ENCODE measurements at regions not wholly inside any gene's neighbourhood (a gene's known extent, or its start where the extent isn't known, plus 50 kb on each side); places are given as distances from the start of the nearest gene placed in this dataset.
A peak's percentile ranks its signal among the peaks of the same experiment; 100 is the strongest.

DNA sequence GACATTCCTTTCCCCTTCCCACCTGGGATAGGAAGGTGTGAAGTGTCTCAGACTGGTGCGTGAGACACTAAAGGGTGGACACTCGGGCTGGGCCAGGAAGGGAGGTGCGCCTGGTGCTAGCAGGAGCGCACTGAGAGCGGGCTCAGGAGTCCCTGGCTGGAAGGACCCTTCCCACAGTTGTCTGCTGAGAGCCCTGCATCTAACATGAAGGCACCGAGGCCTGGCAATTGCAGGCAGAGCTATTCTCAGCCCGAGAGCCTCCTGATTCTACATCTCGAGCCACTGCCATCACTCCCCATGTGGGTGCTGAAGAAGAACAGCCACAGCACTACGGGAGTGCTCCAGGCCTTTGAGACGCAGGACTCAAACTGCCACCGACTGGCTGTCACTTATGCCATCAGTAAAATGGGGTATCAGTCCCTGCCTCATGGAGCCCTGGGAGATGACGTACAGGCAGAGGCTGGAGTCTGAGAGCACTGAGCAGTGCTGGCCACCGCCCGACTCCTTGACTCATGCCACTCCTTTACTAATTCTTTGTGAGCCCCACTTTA lies 159.4 kb downstream of the KLF13 start:
- Histone ChIP-seq H3K4me1 (ENCODE audit: control insufficient read depth, insufficient read depth, low read length) (peaks cover 21% of the 10 kb centered on the region), H3K9me3 (replicated peaks; ENCODE audit: low read length) (no peaks in the 10 kb centered on the region), H3K4me2 (ENCODE audit: low read length) (no peak overlapping the region), H3K9ac (ENCODE audit: low read depth, low read length) (no peak overlapping the region), H3K27me3 (ENCODE audit: control insufficient read depth, insufficient read depth, low read length) (peaks cover 56% of the 10 kb centered on the region), H3K4me3 (ENCODE audit: low read length) (no peak overlapping the region), H3K36me3 (ENCODE audit: insufficient read depth, low read length) (no peaks in the 10 kb centered on the region)

DNA sequence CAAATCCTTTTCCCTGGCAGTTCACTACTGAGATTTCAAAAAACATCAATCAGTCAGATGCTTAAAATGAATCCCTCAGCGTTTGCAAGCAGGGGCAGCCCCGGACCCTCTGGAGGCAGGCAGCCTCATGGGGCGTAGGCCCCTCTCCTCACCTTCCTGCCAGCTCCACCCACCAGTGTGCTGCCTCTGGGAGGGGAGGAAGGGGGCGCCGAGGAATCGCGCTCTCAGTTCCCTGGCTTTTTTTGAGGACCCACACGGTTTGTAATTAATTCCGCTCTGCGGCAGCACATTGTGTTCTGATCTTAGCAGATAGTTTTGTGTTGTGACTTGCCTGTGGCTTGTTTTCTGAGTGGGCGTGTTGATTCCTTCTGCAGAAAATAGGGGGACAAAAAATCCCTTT lies 159.9 kb downstream of the KLF13 start:
- no peaks in the 10 kb centered on the region for H3K9me3 ChIP-seq (replicated peaks; ENCODE audit: low read length)
- H3K4me2 ChIP-seq (ENCODE audit: low read length) = no peak overlapping the region
- peaks cover 21% of the 10 kb centered on the region for H3K4me1 ChIP-seq (ENCODE audit: control insufficient read depth, insufficient read depth, low read length)
- no peak overlapping the region for H3K9ac ChIP-seq (ENCODE audit: low read depth, low read length)
- H3K36me3 ChIP-seq (ENCODE audit: insufficient read depth, low read length) = no peaks in the 10 kb centered on the region
- peaks cover 51% of the 10 kb centered on the region for H3K27me3 ChIP-seq (ENCODE audit: control insufficient read depth, insufficient read depth, low read length)
- no peak overlapping the region for H3K4me3 ChIP-seq (ENCODE audit: low read length)

GRCh38 chr15:31486906-31487695 lies 160.5 kb downstream of the KLF13 start:
- Histone ChIP-seq H3K4me2 (ENCODE audit: low read length) (no peak overlapping the region), H3K4me1 (ENCODE audit: control insufficient read depth, insufficient read depth, low read length) (peaks cover 21% of the 10 kb centered on the region), H3K4me3 (ENCODE audit: low read length) (no peak overlapping the region), H3K9ac (ENCODE audit: low read depth, low read length) (no peak overlapping the region), H3K36me3 (ENCODE audit: insufficient read depth, low read length) (no peaks in the 10 kb centered on the region), H3K9me3 (replicated peaks; ENCODE audit: low read length) (peaks cover 4% of the 10 kb centered on the region), H3K27me3 (ENCODE audit: control insufficient read depth, insufficient read depth, low read length) (peaks cover 45% of the 10 kb centered on the region)

DNA sequence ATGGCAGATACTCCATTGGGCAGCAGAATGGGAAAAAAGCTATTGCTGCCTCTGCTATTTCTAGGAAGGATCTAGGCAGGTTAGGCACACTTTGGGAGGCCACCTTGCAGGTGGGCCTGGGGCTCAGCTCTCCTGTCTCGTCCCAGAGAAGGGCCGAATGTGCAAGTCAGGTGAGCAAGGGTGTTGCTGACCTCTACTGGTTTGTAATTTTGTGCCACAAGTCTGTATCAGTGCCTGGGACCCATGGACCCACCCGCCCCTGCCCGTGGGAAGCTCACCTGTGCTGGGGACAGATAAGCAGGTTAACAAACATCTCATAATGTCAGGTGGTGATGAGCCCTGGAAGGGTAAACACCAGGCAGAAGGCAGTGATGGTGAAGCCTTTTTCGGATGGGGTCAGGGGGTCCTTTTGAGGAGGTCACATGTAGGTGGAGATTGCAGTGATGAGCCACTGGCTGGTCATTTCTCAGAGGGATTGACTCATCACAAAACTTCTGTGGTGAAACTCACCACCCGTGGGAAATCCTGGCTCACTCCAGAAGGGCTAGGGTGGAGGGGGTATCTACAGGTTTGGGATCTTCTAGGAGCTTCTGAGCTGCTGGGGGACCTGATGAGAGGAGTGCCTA lies 161.3 kb downstream of the KLF13 start:
- H3K9ac ChIP-seq (ENCODE audit: low read depth, low read length) = no peak overlapping the region
- H3K4me2 ChIP-seq (ENCODE audit: low read length) = peak overlapping the region; percentile 17
- peaks cover 21% of the 10 kb centered on the region for H3K4me1 ChIP-seq (ENCODE audit: control insufficient read depth, insufficient read depth, low read length)
- no peak overlapping the region for H3K4me3 ChIP-seq (ENCODE audit: low read length)
- no peaks in the 10 kb centered on the region for H3K36me3 ChIP-seq (ENCODE audit: insufficient read depth, low read length)
- peaks cover 4% of the 10 kb centered on the region for H3K9me3 ChIP-seq (replicated peaks; ENCODE audit: low read length)
- H3K27me3 ChIP-seq (ENCODE audit: control insufficient read depth, insufficient read depth, low read length) = peaks cover 36% of the 10 kb centered on the region

- H3K4me2 ChIP-seq (ENCODE audit: low read length) = peak overlapping the region; percentile 57
- H3K9ac ChIP-seq (ENCODE audit: low read depth, low read length) = no peak overlapping the region
- peaks cover 4% of the 10 kb centered on the region for H3K9me3 ChIP-seq (replicated peaks; ENCODE audit: low read length)
- peaks cover 31% of the 10 kb centered on the region for H3K27me3 ChIP-seq (ENCODE audit: control insufficient read depth, insufficient read depth, low read length)
- peaks cover 21% of the 10 kb centered on the region for H3K4me1 ChIP-seq (ENCODE audit: control insufficient read depth, insufficient read depth, low read length)
- no peaks in the 10 kb centered on the region for H3K36me3 ChIP-seq (ENCODE audit: insufficient read depth, low read length)
- no peak overlapping the region for H3K4me3 ChIP-seq (ENCODE audit: low read length)
These were observed 162.0 kb downstream of the KLF13 start for GRCh38 chr15:31488437-31489204.

- Histone ChIP-seq H3K4me1 (ENCODE audit: control insufficient read depth, insufficient read depth, low read length) (peaks cover 21% of the 10 kb centered on the region), H3K4me3 (ENCODE audit: low read length) (no peak overlapping the region), H3K9ac (ENCODE audit: low read depth, low read length) (no peak overlapping the region), H3K4me2 (ENCODE audit: low read length) (no peak overlapping the region), H3K36me3 (ENCODE audit: insufficient read depth, low read length) (no peaks in the 10 kb centered on the region), H3K27me3 (ENCODE audit: control insufficient read depth, insufficient read depth, low read length) (peaks cover 26% of the 10 kb centered on the region), H3K9me3 (replicated peaks; ENCODE audit: low read length) (peaks cover 4% of the 10 kb centered on the region)
These were observed 162.6 kb downstream of the KLF13 start for GRCh38 chr15:31489281-31489680.

DNA sequence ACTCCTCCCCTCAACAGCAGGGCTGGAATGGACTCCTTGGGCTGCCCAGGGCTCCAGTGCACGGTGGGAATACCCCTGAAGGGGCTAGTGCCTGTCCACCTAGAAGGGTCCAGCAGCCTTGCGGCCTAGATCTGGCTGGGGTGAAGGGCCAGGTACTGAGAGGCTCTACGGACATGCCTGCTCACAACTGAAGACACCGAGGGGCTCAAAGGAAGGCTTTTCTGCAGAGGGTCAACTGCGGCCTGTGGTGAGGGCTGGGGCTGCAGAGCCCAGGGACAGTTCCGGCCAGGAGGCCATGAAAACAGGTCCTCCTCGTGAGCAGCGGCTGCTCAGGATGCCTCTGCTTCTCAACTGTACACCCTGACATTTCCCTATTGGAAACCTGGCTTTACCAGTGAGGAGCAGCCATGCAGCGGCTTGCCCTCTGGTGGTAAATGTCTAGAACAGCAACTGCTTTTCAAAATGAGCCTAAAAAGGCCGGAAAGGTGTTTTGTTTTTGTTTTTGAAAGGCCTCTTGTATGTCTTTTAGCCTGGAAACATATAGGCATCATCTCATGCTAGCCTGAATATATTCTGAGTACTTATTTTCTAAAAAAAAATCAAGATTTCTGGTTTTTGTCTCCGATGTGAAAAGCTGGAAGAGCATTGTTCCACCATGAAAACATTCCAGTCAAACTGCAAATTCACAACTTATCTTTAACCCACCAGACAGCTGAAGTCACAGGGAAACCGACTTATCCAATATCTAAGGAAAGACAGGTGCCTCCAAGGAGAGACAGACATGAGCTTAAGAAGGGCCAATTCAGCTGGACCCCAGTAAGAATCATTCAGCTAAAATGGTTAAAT lies 163.4 kb downstream of the KLF13 start:
- peaks cover 21% of the 10 kb centered on the region for H3K4me1 ChIP-seq (ENCODE audit: control insufficient read depth, insufficient read depth, low read length)
- H3K9ac ChIP-seq (ENCODE audit: low read depth, low read length) = no peak overlapping the region
- H3K27me3 ChIP-seq (ENCODE audit: control insufficient read depth, insufficient read depth, low read length) = peaks cover 19% of the 10 kb centered on the region
- no peak overlapping the region for H3K4me2 ChIP-seq (ENCODE audit: low read length)
- no peaks in the 10 kb centered on the region for H3K36me3 ChIP-seq (ENCODE audit: insufficient read depth, low read length)
- H3K4me3 ChIP-seq (ENCODE audit: low read length) = no peak overlapping the region
- H3K9me3 ChIP-seq (replicated peaks; ENCODE audit: low read length) = peaks cover 4% of the 10 kb centered on the region

- H3K27me3 ChIP-seq (ENCODE audit: control insufficient read depth, insufficient read depth, low read length) = peaks cover 3% of the 10 kb centered on the region
- peaks cover 2% of the 10 kb centered on the region for H3K4me1 ChIP-seq (ENCODE audit: control insufficient read depth, insufficient read depth, low read length)
- no peak overlapping the region for H3K4me2 ChIP-seq (ENCODE audit: low read length)
- H3K9ac ChIP-seq (ENCODE audit: low read depth, low read length) = no peak overlapping the region
- no peaks in the 10 kb centered on the region for H3K36me3 ChIP-seq (ENCODE audit: insufficient read depth, low read length)
- peaks cover 4% of the 10 kb centered on the region for H3K9me3 ChIP-seq (replicated peaks; ENCODE audit: low read length)
- H3K4me3 ChIP-seq (ENCODE audit: low read length) = no peak overlapping the region
These were observed 168.2 kb downstream of the KLF13 start for GRCh38 chr15:31494786-31495185.

DNA sequence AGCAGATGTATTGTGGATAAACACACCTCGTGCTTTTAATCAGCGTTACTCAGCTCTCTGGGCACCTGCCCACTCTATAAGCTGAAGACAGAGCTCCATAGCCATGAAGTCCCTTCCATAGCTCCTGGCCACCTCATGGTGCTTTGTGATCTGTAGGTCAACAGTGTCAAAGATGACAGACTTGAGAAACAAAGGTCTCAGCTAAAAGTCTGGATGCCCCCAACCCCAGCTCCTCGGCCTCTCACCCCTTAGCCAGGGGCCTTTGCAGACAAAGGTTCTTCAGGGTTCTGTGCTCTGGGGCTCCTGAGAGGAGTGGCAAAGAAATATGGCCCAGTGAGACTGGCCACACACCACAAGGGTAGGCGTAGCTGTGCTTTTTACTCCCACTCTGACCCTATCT lies 168.6 kb downstream of the KLF13 start:
- peaks cover 3% of the 10 kb centered on the region for H3K27me3 ChIP-seq (ENCODE audit: control insufficient read depth, insufficient read depth, low read length)
- H3K4me3 ChIP-seq (ENCODE audit: low read length) = no peak overlapping the region
- peaks cover 4% of the 10 kb centered on the region for H3K9me3 ChIP-seq (replicated peaks; ENCODE audit: low read length)
- H3K4me2 ChIP-seq (ENCODE audit: low read length) = no peak overlapping the region
- no peaks in the 10 kb centered on the region for H3K36me3 ChIP-seq (ENCODE audit: insufficient read depth, low read length)
- no peak overlapping the region for H3K9ac ChIP-seq (ENCODE audit: low read depth, low read length)
- no peaks in the 10 kb centered on the region for H3K4me1 ChIP-seq (ENCODE audit: control insufficient read depth, insufficient read depth, low read length)

GRCh38 chr15:31497838-31498237 lies 171.2 kb downstream of the KLF13 start:
- H3K9me3 ChIP-seq (replicated peaks; ENCODE audit: low read length) = no peaks in the 10 kb centered on the region
- no peak overlapping the region for H3K4me3 ChIP-seq (ENCODE audit: low read length)
- no peaks in the 10 kb centered on the region for H3K4me1 ChIP-seq (ENCODE audit: control insufficient read depth, insufficient read depth, low read length)
- no peak overlapping the region for H3K9ac ChIP-seq (ENCODE audit: low read depth, low read length)
- H3K4me2 ChIP-seq (ENCODE audit: low read length) = no peak overlapping the region
- H3K36me3 ChIP-seq (ENCODE audit: insufficient read depth, low read length) = no peaks in the 10 kb centered on the region
- H3K27me3 ChIP-seq (ENCODE audit: control insufficient read depth, insufficient read depth, low read length) = peaks cover 7% of the 10 kb centered on the region

DNA sequence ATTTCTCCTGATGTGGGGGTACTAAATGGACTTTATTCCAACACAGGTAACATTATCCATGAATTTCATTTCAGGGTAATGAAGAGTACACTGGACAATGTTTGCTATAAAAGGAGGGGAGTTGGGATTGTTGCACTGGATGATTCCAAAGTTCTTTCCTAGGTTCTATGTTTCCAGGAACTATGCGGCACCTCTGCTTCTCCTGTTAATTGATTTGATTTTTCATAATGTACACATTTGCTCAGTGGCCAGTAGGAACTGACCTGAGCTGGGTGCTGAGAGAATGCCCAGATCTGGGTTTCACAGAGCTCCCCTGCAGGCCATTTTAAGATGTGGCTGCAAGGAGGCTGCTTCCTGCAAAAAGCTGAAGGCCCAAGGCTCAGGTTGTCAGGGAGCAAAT lies 171.7 kb downstream of the KLF13 start:
- H3K36me3 ChIP-seq (ENCODE audit: insufficient read depth, low read length) = no peaks in the 10 kb centered on the region
- no peaks in the 10 kb centered on the region for H3K4me1 ChIP-seq (ENCODE audit: control insufficient read depth, insufficient read depth, low read length)
- H3K27me3 ChIP-seq (ENCODE audit: control insufficient read depth, insufficient read depth, low read length) = peaks cover 8% of the 10 kb centered on the region
- H3K4me3 ChIP-seq (ENCODE audit: low read length) = no peak overlapping the region
- no peak overlapping the region for H3K9ac ChIP-seq (ENCODE audit: low read depth, low read length)
- H3K4me2 ChIP-seq (ENCODE audit: low read length) = no peak overlapping the region
- H3K9me3 ChIP-seq (replicated peaks; ENCODE audit: low read length) = no peaks in the 10 kb centered on the region

Data from skeletal muscle satellite cell (primary cell).